Neural progenitor cell (in vitro differentiated cells): ENCODE measurements at regions not wholly inside any gene's neighbourhood (a gene's known extent, or its start where the extent isn't known, plus 50 kb on each side); places are given as distances from the start of the nearest gene placed in this dataset.

Experiments used
- DNase-seq: peaks from one replicate; pipeline ENCODE4 v3.0.0-alpha.2; 2016; ENCODE audit warnings: low spot score
- H2AFZ ChIP-seq: fragments of 200-600 bp; sonication (generic); replicated peaks from 2 replicates; pipeline ENCODE4 v1.6.1; 2016; ENCODE audit warnings: antibody characterized with exemption
- H3F3A ChIP-seq: fragments of 200-600 bp; sonication (generic); 2 replicates; pipeline ENCODE4 v1.6.1; 2016; ENCODE audit warnings: antibody characterized with exemption, low read depth
- H3K27ac ChIP-seq: fragments of 200-600 bp; sonication (generic); 2 replicates; pipeline ENCODE4 v1.5.1; 2016; ENCODE audit warnings: mild to moderate bottlenecking
- H3K27me3 ChIP-seq: fragments of 200-600 bp; sonication (generic); 2 replicates; pipeline ENCODE4 v1.6.1; 2016; ENCODE audit warnings: mild to moderate bottlenecking, moderate library complexity
- H3K36me3 ChIP-seq: fragments of 200-600 bp; sonication (generic); 2 replicates; pipeline ENCODE4 v1.5.1; 2016
- H3K4me1 ChIP-seq: fragments of 200-600 bp; sonication (generic); 2 replicates; pipeline ENCODE4 v1.6.1; 2016; ENCODE audit warnings: mixed run types
- H3K4me2 ChIP-seq: fragments of 200-600 bp; sonication (generic); 2 replicates; pipeline ENCODE4 v1.6.1; 2016
- H3K4me3 ChIP-seq: fragments of 200-600 bp; sonication (generic); 2 replicates; pipeline ENCODE4 v1.5.1; 2016
- H3K79me2 ChIP-seq: fragments of 200-600 bp; sonication (generic); 2 replicates; pipeline ENCODE4 v1.6.1; 2016; ENCODE audit warnings: low read depth
- H3K9ac ChIP-seq: fragments of 200-600 bp; sonication (generic); 2 replicates; pipeline ENCODE4 v1.6.1; 2016
- H3K9me3 ChIP-seq: fragments of 200-600 bp; sonication (generic); 2 replicates; pipeline ENCODE4 v1.5.1; 2016; ENCODE audit warnings: low read depth
- H4K20me1 ChIP-seq: fragments of 200-600 bp; sonication (generic); 2 replicates; pipeline ENCODE4 v1.6.1; 2016; ENCODE audit warnings: low read depth
- H3K27ac Mint-ChIP-seq: 3 replicates; pipeline ENCODE4 v1.8.0; 2021; ENCODE audit warnings: mixed read lengths
- H3K27me3 Mint-ChIP-seq: 2 replicates; pipeline ENCODE4 v1.8.0; 2022; ENCODE audit warnings: low read depth, mild to moderate bottlenecking, inconsistent platforms, moderate library complexity, mixed read lengths; ENCODE audit not compliant: insufficient read depth
- H3K36me3 Mint-ChIP-seq: 3 replicates; pipeline ENCODE4 v1.8.0; 2021; ENCODE audit warnings: mixed read lengths
- H3K4me1 Mint-ChIP-seq: 3 replicates; pipeline ENCODE4 v1.8.0; 2021; ENCODE audit warnings: mixed read lengths
- H3K4me3 Mint-ChIP-seq: 3 replicates; pipeline ENCODE4 v1.8.0; 2021; ENCODE audit warnings: mild to moderate bottlenecking, moderate library complexity, mixed read lengths
- H3K9me3 Mint-ChIP-seq: 3 replicates; pipeline ENCODE4 v1.8.0; 2020; ENCODE audit warnings: mixed read lengths
- EZH2 ChIP-seq: fragments of 200-600 bp; sonication (generic); IDR thresholded peaks from 2 replicates; pipeline ENCODE4 v1.6.1; 2017; ENCODE audit warnings: antibody characterized with exemption, mild to moderate bottlenecking, moderate library complexity
- EZH2phosphoT487 ChIP-seq: fragments of 200-600 bp; sonication (generic); IDR thresholded peaks from 2 replicates; pipeline ENCODE4 v1.6.1; 2017; ENCODE audit warnings: antibody characterized with exemption
- TF ChIP-seq, protein P1 (sequence below): fragments of 200-600 bp; sonication (generic); IDR thresholded peaks from 2 replicates; pipeline ENCODE4 v1.5.1; 2017; ENCODE audit warnings: antibody characterized with exemption, mild to moderate bottlenecking

- no peak overlapping the region for H3K27ac Mint-ChIP-seq
These were observed 138.8 kb upstream of the ERCC4 start for GRCh38 chr16:13781169-13781564.

GRCh38 chr16:13781575-13782338 is 138.2 kb upstream of the ERCC4 start:
- H3K9me3 Mint-ChIP-seq, result peaks cover 11% of the 10 kb centered on the region
- no peaks in the 10 kb centered on the region for H3F3A ChIP-seq
- no peak overlapping the region for H3K27ac Mint-ChIP-seq
- no peaks in the 10 kb centered on the region for H3K79me2 ChIP-seq
- no peak overlapping the region for H3K4me3 Mint-ChIP-seq
- no peaks in the 10 kb centered on the region for H3K36me3 Mint-ChIP-seq
- no peak overlapping the region for H3K9ac ChIP-seq
- no peak for DNase-seq
- H3K4me1 Mint-ChIP-seq, result peaks cover 11% of the 10 kb centered on the region
- no peak overlapping the region for H3K4me3 ChIP-seq
- H3K27me3 ChIP-seq, result no peaks in the 10 kb centered on the region
- H3K9me3 ChIP-seq, result no peaks in the 10 kb centered on the region
- H3K4me1 ChIP-seq, result no peaks in the 10 kb centered on the region
- peaks cover 2% of the 10 kb centered on the region for H3K27me3 Mint-ChIP-seq
- no peaks in the 10 kb centered on the region for H3K36me3 ChIP-seq
- no peak overlapping the region for H2AFZ ChIP-seq
- H4K20me1 ChIP-seq, result no peaks in the 10 kb centered on the region
- H3K27ac ChIP-seq, result no peak overlapping the region
- TF ChIP-seq EZH2 (no peak), EZH2phosphoT487 (no peak)
- TF ChIP-seq, protein P1, sequence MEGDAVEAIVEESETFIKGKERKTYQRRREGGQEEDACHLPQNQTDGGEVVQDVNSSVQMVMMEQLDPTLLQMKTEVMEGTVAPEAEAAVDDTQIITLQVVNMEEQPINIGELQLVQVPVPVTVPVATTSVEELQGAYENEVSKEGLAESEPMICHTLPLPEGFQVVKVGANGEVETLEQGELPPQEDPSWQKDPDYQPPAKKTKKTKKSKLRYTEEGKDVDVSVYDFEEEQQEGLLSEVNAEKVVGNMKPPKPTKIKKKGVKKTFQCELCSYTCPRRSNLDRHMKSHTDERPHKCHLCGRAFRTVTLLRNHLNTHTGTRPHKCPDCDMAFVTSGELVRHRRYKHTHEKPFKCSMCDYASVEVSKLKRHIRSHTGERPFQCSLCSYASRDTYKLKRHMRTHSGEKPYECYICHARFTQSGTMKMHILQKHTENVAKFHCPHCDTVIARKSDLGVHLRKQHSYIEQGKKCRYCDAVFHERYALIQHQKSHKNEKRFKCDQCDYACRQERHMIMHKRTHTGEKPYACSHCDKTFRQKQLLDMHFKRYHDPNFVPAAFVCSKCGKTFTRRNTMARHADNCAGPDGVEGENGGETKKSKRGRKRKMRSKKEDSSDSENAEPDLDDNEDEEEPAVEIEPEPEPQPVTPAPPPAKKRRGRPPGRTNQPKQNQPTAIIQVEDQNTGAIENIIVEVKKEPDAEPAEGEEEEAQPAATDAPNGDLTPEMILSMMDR, result no peak
- no peak overlapping the region for H3K4me2 ChIP-seq

More at GRCh38 chr16:13781169-13781564, 138.8 kb upstream of the ERCC4 start:
- no peak overlapping the region for H2AFZ ChIP-seq
- no peaks in the 10 kb centered on the region for H3F3A ChIP-seq
- H3K4me1 ChIP-seq, result no peaks in the 10 kb centered on the region
- no peaks in the 10 kb centered on the region for H3K36me3 Mint-ChIP-seq
- no peaks in the 10 kb centered on the region for H3K9me3 ChIP-seq
- H4K20me1 ChIP-seq, result no peaks in the 10 kb centered on the region
- no peak overlapping the region for H3K4me3 ChIP-seq
- TF ChIP-seq, protein P1, result no peak
- no peak for TF ChIP-seq EZH2phosphoT487
- no peak for TF ChIP-seq EZH2
- H3K9ac ChIP-seq, result no peak overlapping the region
- H3K9me3 Mint-ChIP-seq, result peaks cover 14% of the 10 kb centered on the region
- no peak for DNase-seq
- H3K36me3 ChIP-seq, result no peaks in the 10 kb centered on the region
- H3K27me3 Mint-ChIP-seq, result peaks cover 2% of the 10 kb centered on the region
- no peak overlapping the region for H3K27ac ChIP-seq
- H3K4me3 Mint-ChIP-seq, result no peak overlapping the region
- no peaks in the 10 kb centered on the region for H3K27me3 ChIP-seq
- no peaks in the 10 kb centered on the region for H3K79me2 ChIP-seq
- H3K4me2 ChIP-seq, result no peak overlapping the region
- H3K4me1 Mint-ChIP-seq, result peaks cover 11% of the 10 kb centered on the region

GRCh38 chr16:13791095-13791494 is 128.9 kb upstream of the ERCC4 start:
- DNase-seq, result no peak
- H3K4me3 Mint-ChIP-seq, result no peak overlapping the region
- no peak overlapping the region for H3K27ac Mint-ChIP-seq
- peaks cover 10% of the 10 kb centered on the region for H3K4me1 Mint-ChIP-seq
- no peaks in the 10 kb centered on the region for H3K9me3 ChIP-seq
- no peak overlapping the region for H3K27ac ChIP-seq
- H3K36me3 ChIP-seq, result no peaks in the 10 kb centered on the region
- no peaks in the 10 kb centered on the region for H3F3A ChIP-seq
- no peak overlapping the region for H3K4me2 ChIP-seq
- no peaks in the 10 kb centered on the region for H4K20me1 ChIP-seq
- H3K9me3 Mint-ChIP-seq, result peaks cover 15% of the 10 kb centered on the region
- TF ChIP-seq EZH2phosphoT487 (no peak), EZH2 (no peak)
- TF ChIP-seq, protein P1, result no peak
- H3K79me2 ChIP-seq, result no peaks in the 10 kb centered on the region
- no peaks in the 10 kb centered on the region for H3K27me3 ChIP-seq
- no peak overlapping the region for H3K4me3 ChIP-seq
- H3K36me3 Mint-ChIP-seq, result no peaks in the 10 kb centered on the region
- H3K4me1 ChIP-seq, result peaks cover 12% of the 10 kb centered on the region
- H2AFZ ChIP-seq, result no peak overlapping the region
- H3K27me3 Mint-ChIP-seq, result peaks cover 2% of the 10 kb centered on the region
- H3K9ac ChIP-seq, result no peak overlapping the region
